NB4 (cell line): ENCODE measurements at regions not wholly inside any gene's neighbourhood (a gene's known extent, or its start where the extent isn't known, plus 50 kb on each side); places are given as distances from the start of the nearest gene placed in this dataset.

ENCODE experiments used
- DNase-seq: peaks from one replicate; pipeline ENCODE4 v3.0.0; 2010; ENCODE audit warnings: low read depth
- H3K4me3 ChIP-seq: one replicate; pipeline ENCODE4 v1.5.1; 2011; ENCODE audit warnings: mild to moderate bottlenecking, low read depth, low read length, moderate library complexity
- MAX ChIP-seq: IDR thresholded peaks from 2 replicates; pipeline ENCODE4 v1.6.1; 2011; ENCODE audit warnings: low read depth, low read length
- MYC ChIP-seq: IDR thresholded peaks from 2 replicates; pipeline ENCODE4 v1.6.1; 2011; ENCODE audit warnings: low read depth, low read length
- POLR2A ChIP-seq: IDR thresholded peaks from 2 replicates; pipeline ENCODE4 v1.6.1; 2011; ENCODE audit warnings: mild to moderate bottlenecking; ENCODE audit not compliant: insufficient read length; ENCODE audit errors: extremely low read depth
- TF ChIP-seq, protein P1 (sequence below): IDR thresholded peaks from one replicate; pipeline ENCODE4 v1.5.1; 2012; ENCODE audit warnings: low read depth, low read length

DNA sequence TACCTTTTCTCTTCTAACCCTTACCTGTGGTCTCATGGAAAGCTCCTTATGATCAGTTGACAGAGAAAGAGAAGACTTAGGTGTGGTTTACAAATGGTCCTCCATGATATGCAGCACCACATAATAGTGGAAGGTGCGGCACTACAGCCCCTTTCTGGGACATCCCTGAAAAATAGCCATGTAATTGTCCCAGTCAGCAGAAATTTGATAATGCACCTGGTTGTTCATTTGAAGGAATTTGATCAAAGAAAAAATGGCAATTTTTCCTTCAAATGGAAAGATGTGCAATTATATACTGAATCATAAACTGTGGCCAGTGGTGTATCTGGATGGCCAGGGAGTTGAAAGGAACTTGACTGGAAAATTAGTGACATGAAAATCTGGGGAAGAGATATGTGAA, 293.6 kb upstream of the PCDH20 start:
- H3K4me3 ChIP-seq: no peak overlapping the region
- TF ChIP-seq MAX: no peak
- TF ChIP-seq MYC: no peak
- no peak for TF ChIP-seq POLR2A
- TF ChIP-seq, protein P1, sequence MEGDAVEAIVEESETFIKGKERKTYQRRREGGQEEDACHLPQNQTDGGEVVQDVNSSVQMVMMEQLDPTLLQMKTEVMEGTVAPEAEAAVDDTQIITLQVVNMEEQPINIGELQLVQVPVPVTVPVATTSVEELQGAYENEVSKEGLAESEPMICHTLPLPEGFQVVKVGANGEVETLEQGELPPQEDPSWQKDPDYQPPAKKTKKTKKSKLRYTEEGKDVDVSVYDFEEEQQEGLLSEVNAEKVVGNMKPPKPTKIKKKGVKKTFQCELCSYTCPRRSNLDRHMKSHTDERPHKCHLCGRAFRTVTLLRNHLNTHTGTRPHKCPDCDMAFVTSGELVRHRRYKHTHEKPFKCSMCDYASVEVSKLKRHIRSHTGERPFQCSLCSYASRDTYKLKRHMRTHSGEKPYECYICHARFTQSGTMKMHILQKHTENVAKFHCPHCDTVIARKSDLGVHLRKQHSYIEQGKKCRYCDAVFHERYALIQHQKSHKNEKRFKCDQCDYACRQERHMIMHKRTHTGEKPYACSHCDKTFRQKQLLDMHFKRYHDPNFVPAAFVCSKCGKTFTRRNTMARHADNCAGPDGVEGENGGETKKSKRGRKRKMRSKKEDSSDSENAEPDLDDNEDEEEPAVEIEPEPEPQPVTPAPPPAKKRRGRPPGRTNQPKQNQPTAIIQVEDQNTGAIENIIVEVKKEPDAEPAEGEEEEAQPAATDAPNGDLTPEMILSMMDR: no peak
- DNase-seq: no peak

GRCh38 chr13:61706899-61707298, 291.2 kb upstream of the PCDH20 start:
- no peak for TF ChIP-seq POLR2A
- no peak for TF ChIP-seq MYC
- TF ChIP-seq, protein P1: no peak
- TF ChIP-seq MAX: no peak
- DNase-seq: no peak
- H3K4me3 ChIP-seq: no peak overlapping the region

- no peak overlapping the region for H3K4me3 ChIP-seq
- DNase-seq: no peak
- no peak for TF ChIP-seq MAX
- no peak for TF ChIP-seq POLR2A
- TF ChIP-seq MYC: no peak
- TF ChIP-seq, protein P1: no peak
Observed at GRCh38 chr13:61700620-61701019, 285.0 kb upstream of the PCDH20 start.

GRCh38 chr13:61700181-61700580, 284.5 kb upstream of the PCDH20 start:
- H3K4me3 ChIP-seq: no peak overlapping the region
- DNase-seq: no peak
- TF ChIP-seq, protein P1: no peak
- TF ChIP-seq MAX: no peak

- no peak for TF ChIP-seq MAX
- TF ChIP-seq, protein P1: no peak
- no peak for TF ChIP-seq MYC
- TF ChIP-seq POLR2A: no peak
Observed at GRCh38 chr13:61696676-61697075, 281.0 kb upstream of the PCDH20 start.

GRCh38 chr13:61695147-61695546, 279.5 kb upstream of the PCDH20 start:
- H3K4me3 ChIP-seq: no peak overlapping the region
- DNase-seq: peak; percentile 16
- TF ChIP-seq POLR2A (no peak), MAX (no peak), MYC (no peak)
- TF ChIP-seq, protein P1: no peak

More at GRCh38 chr13:61696676-61697075, 281.0 kb upstream of the PCDH20 start:
- DNase-seq: no peak
- H3K4me3 ChIP-seq: no peak overlapping the region
